Endothelial cell of umbilical vein (primary cell): ENCODE measurements at regions not wholly inside any gene's neighbourhood (a gene's known extent, or its start where the extent isn't known, plus 50 kb on each side); places are given as distances from the start of the nearest gene placed in this dataset.

Experiments
- BruUV-seq: library from RNA; stranded (reverse); fragments of 400-500 nt; replicated peaks from 2 replicates; lab custom pipeline; 2021; lab: Mats Ljungman, UMichigan
- CTCF ChIA-PET: fragments of 300-600, 350-600 bp; sonication (Branson Sonifier 250); formaldehyde crosslinking; loops from one replicate; lab custom pipeline; 2021; ENCODE audit warnings: antibody characterized with exemption, inconsistent platforms; lab: Charles Lee
- POLR2A ChIA-PET: fragments of 300-600, 350-600 bp; sonication (Branson Sonifier 250); formaldehyde crosslinking; loops from one replicate; lab custom pipeline; 2021; ENCODE audit warnings: antibody characterized with exemption, inconsistent platforms; lab: Charles Lee
- DNase-seq: peaks from one replicate; pipeline ENCODE4 v3.0.0-alpha.2; 2011; ENCODE audit warnings: low read depth, low spot score
- FAIRE-seq: peaks from 2 replicates; lab custom pipeline; 2011; peaks lifted over from hg19 to GRCh38; lab: Jason Lieb, UNC
- H2AFZ ChIP-seq: 2 replicates; pipeline ENCODE4 v1.6.0; 2012; ENCODE audit warnings: low read depth, low read length, control low read depth, inconsistent platforms
- H3K27ac ChIP-seq: 2 replicates; pipeline ENCODE4 v1.5.1; 2011; ENCODE audit warnings: low read depth, mild to moderate bottlenecking, control low read depth, low read length, moderate library complexity; ENCODE audit not compliant: insufficient read depth
- H3K27me3 ChIP-seq, 2 experiments: 2 replicates each; pipeline versions ENCODE4 v1.6.0 to v1.6.1; 2011; ENCODE audit warnings: low read length in 2 of 2, mixed read lengths in 1 of 2; ENCODE audit not compliant: control insufficient read depth in 2 of 2, insufficient read depth in 2 of 2
- H3K36me3 ChIP-seq, 2 experiments: 2 replicates in 1 of 2; 3 replicates in 1 of 2; pipeline ENCODE4 v1.5.1; 2011; ENCODE audit warnings: low read length in 2 of 2, mild to moderate bottlenecking in 1 of 2, moderate library complexity in 1 of 2; ENCODE audit not compliant: control insufficient read depth in 2 of 2, insufficient read depth in 2 of 2; ENCODE audit errors: extremely low read depth in 1 of 2
- H3K4me1 ChIP-seq: 3 replicates; pipeline ENCODE4 v1.5.1; 2011; ENCODE audit warnings: mild to moderate bottlenecking, low read length; ENCODE audit not compliant: control insufficient read depth, insufficient read depth; ENCODE audit errors: extremely low read depth
- H3K4me2 ChIP-seq: 2 replicates; pipeline ENCODE4 v1.6.1; 2011; ENCODE audit warnings: low read length, control low read depth, mixed read lengths; ENCODE audit not compliant: insufficient read depth
- H3K4me3 ChIP-seq, 3 experiments: fragments of 200-600 bp in 1 of 3; sonication (generic), shearing (Covaris generic) in 1 of 3; replicated peaks in 1 of 3; 2 replicates each; pipeline ENCODE4 v1.5.1; 2011 to 2016; ENCODE audit warnings: control low read depth in 3 of 3, low read length in 3 of 3, mild to moderate bottlenecking in 2 of 3, inconsistent platforms in 1 of 3, low read depth in 1 of 3, moderate library complexity in 1 of 3; ENCODE audit not compliant: insufficient read depth in 1 of 3
- H3K79me2 ChIP-seq: 2 replicates; pipeline ENCODE4 v1.6.0; 2012; ENCODE audit warnings: low read length, inconsistent platforms; ENCODE audit not compliant: control insufficient read depth, insufficient read depth
- H3K9ac ChIP-seq: replicated peaks from 2 replicates; pipeline ENCODE3; 2011; ENCODE audit warnings: low read length, control low read depth; ENCODE audit not compliant: insufficient read depth; ENCODE audit errors: extremely low read depth
- H3K9me1 ChIP-seq: replicated peaks from 3 replicates; pipeline ENCODE4 v1.6.0; 2011; ENCODE audit warnings: mild to moderate bottlenecking, low read length; ENCODE audit not compliant: control insufficient read depth, insufficient read depth; ENCODE audit errors: extremely low read depth
- H3K9me3 ChIP-seq: replicated peaks from 2 replicates; pipeline ENCODE4 v1.5.1; 2012; ENCODE audit warnings: low read length, inconsistent platforms; ENCODE audit not compliant: control insufficient read depth, insufficient read depth
- H4K20me1 ChIP-seq: replicated peaks from 2 replicates; pipeline ENCODE3; 2011; ENCODE audit warnings: mild to moderate bottlenecking, low read length; ENCODE audit not compliant: control insufficient read depth, insufficient read depth; ENCODE audit errors: extremely low read depth
- CTCF ChIP-seq, 2 donors: IDR thresholded peaks; 1 replicate in 1 of 2; 2 replicates in 1 of 2; pipeline ENCODE4 v1.5.1; 2011; ENCODE audit warnings: low read length in 2 of 2, mild to moderate bottlenecking in 2 of 2, moderate library complexity in 2 of 2, control low read depth in 1 of 2, inconsistent platforms in 1 of 2, low read depth in 1 of 2; ENCODE audit not compliant: insufficient read depth in 1 of 2; ENCODE audit errors: extremely low read depth in 1 of 2
- EZH2 ChIP-seq: IDR thresholded peaks from 2 replicates; pipeline ENCODE4 v1.6.1; 2012; ENCODE audit warnings: borderline replicate concordance, low read depth, mild to moderate bottlenecking, moderate library complexity, low read length, inconsistent platforms; ENCODE audit not compliant: severe bottlenecking
- FOS ChIP-seq: IDR thresholded peaks from 2 replicates; pipeline ENCODE4 v1.6.1; 2011; ENCODE audit warnings: mild to moderate bottlenecking, low read length, moderate library complexity, borderline replicate concordance; ENCODE audit not compliant: insufficient read depth
- GATA2 ChIP-seq: IDR thresholded peaks from 2 replicates; pipeline ENCODE4 v1.7.0; 2011; ENCODE audit warnings: low read depth, mild to moderate bottlenecking, moderate library complexity, mixed read lengths, low read length; ENCODE audit not compliant: insufficient read length, insufficient read depth
- JUN ChIP-seq: IDR thresholded peaks from 2 replicates; pipeline ENCODE4 v1.6.1; 2011; ENCODE audit warnings: borderline replicate concordance, low read depth; ENCODE audit not compliant: insufficient read length, insufficient read depth
- MAX ChIP-seq: IDR thresholded peaks from 2 replicates; pipeline ENCODE4 v1.6.1; 2011; ENCODE audit not compliant: insufficient read depth, insufficient read length
- MYC ChIP-seq: IDR thresholded peaks from one replicate; pipeline ENCODE4 v1.6.1; 2011; ENCODE audit warnings: mild to moderate bottlenecking, low read depth, low read length
- POLR2A ChIP-seq: IDR thresholded peaks from 2 replicates; pipeline ENCODE4 v1.6.1; 2012; ENCODE audit warnings: low read depth, mild to moderate bottlenecking, control low read depth, low read length
- POLR2AphosphoS5 ChIP-seq: IDR thresholded peaks from 2 replicates; pipeline ENCODE4 v1.6.1; 2012; ENCODE audit warnings: low read depth, mild to moderate bottlenecking, control low read depth, low read length, moderate library complexity; ENCODE audit not compliant: insufficient read depth
- dilution Hi-C: fragments of 300-500 bp; cut with MboI; formaldehyde crosslinking; loops from one replicate; pipeline ENCODE4 v1.15.0; 2019; ENCODE audit warnings: low sequenced_read_pairs; ENCODE audit not compliant: extremely low pct_ligation_motif_present
- intact Hi-C: fragments of 100-400 bp; cut with micrococcal nuclease; formaldehyde crosslinking; loops from one replicate; pipeline ENCODE4 v1.10.0; 2022

DNA sequence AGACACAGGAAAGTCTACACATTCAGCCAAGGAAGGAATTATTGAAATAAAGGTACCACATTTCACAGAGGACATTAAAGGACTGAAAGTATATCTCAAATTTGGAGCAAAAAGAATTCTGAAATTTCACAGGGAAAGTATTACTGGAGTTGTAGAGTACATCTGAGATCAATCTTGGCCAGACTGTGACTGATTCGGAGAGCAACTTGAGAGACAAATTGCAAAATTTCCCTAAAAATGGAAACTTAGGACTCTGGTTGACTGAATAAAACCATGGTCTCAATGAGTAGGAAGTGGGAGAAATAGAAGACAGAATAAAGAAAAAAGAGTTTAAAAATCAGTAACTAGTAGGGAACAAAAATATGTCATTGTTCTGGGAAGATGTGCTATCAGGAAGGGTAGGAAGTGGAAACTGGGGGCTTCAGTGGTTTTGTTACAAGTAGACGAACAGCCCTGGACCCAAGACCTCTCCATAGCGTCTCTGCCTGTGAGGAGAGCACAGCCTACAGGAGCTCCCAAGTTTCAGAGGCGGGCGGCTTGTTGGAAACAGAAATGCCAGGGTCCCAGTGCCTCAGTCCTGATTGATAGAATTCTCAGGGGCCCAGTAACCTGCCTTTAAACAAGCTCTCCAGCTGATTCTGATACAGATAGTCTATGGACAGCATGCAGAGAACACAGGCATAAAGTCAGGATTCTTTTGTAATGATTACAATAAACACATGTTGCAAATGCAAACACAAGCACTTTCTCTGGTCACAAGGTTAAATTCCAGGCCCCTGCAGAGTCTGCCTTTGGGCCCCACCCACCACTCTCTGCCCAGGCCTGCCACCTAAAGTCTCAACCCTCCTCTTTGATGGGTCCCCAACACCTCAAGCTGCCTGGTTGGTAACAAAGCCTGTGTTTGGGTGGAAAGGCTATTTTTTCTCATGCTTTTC lies 63.1 kb downstream of the BBS10 start:
- TF ChIP-seq FOS, result no peak
- TF ChIP-seq CTCF (IDR thresholded peaks at IDR 0.05; ENCODE audit: extremely low read depth in 1 of 2, insufficient read depth in 1 of 2, low read depth in 1 of 2, low read length in 2 of 2), result no peak
- no peak for TF ChIP-seq JUN
- TF ChIP-seq MYC, result no peak
- TF ChIP-seq GATA2, result no peak
- TF ChIP-seq MAX, result no peak
- no peak for TF ChIP-seq POLR2A
- TF ChIP-seq EZH2, result no peak
- no peak for TF ChIP-seq POLR2AphosphoS5
- no peaks in the 10 kb centered on the region for H3K9me3 ChIP-seq
- no peaks in the 10 kb centered on the region for H3K9me1 ChIP-seq
- DNase-seq (no peak), FAIRE-seq (no peak)
- no peak overlapping the region for H3K4me3 ChIP-seq
- H2AFZ ChIP-seq, result no peak overlapping the region
- intact Hi-C loops, result no loop called here
- H3K79me2 ChIP-seq, result peaks cover 64% of the 10 kb centered on the region
- no peak overlapping the region for H3K4me2 ChIP-seq
- H3K27ac ChIP-seq, result no peak overlapping the region
- H3K27me3 ChIP-seq, result no peaks in the 10 kb centered on the region
- dilution Hi-C loops, result no loop called here
- no peaks in the 10 kb centered on the region for H4K20me1 ChIP-seq
- ChIA-PET POLR2A (no interaction called here), CTCF (no interaction called here)
- BruUV-seq, result no TSS peak
- no peak overlapping the region for H3K9ac ChIP-seq
- peaks cover 3% of the 10 kb centered on the region for H3K4me1 ChIP-seq
- peaks cover 0 to 7% of the 10 kb centered on the region in 2 experiments for H3K36me3 ChIP-seq
